ENCODE measurements at regions not wholly inside any gene's neighbourhood (a gene's known extent, or its start where the extent isn't known, plus 50 kb on each side); places are given as distances from the start of the nearest gene placed in this dataset.
"Not testable (repeated sequence)": the region's sequence is repeated elsewhere in the genome, so short reads cannot be mapped to it uniquely, and the experiment has no call there.

DNA sequence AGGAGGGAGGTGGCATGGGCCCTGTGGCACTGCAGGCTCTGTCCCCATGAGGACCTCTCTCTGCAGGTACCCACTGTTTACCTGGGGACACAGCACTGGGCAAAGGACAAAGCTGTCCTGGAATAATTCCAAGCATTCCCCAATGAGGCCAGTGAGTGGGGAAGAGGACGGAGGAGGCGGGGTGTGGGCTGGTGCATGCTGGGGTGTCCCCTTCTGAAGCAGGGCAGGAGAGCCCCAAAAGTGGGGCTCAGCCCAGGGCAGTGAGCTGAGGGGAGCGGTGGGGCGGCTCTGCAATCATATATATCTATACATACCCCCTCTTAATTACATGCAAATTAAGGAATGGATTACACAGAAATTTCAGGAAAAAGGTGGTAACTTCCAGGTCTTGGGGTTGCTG, 315.8 kb downstream of the ADGRD1 start:
- dilution Hi-C loops (cut with MboI; ENCODE audit: extremely low pct_ligation_motif_present, low sequenced_read_pairs): no loop called here
- Histone ChIP-seq H3K4me2 (ENCODE audit: control insufficient read depth, extremely low read depth, insufficient read depth, low read depth, low read length) (no peak overlapping the region), H3K36me3 (ENCODE audit: control insufficient read depth in 2 of 2, extremely low read depth in 1 of 2, insufficient read depth in 2 of 2, low read length in 2 of 2) (no peaks in the 10 kb centered on the region), H3K27ac (ENCODE audit: control insufficient read depth, insufficient read depth, low read length) (no peak overlapping the region), H3K27me3 (ENCODE audit: control insufficient read depth, extremely low read depth, insufficient read depth, low read length) (no peaks in the 10 kb centered on the region), H3K4me3 (ENCODE audit: control insufficient read depth in 2 of 3, extremely low read depth in 1 of 3, insufficient read depth in 2 of 3, low read depth in 1 of 3, low read length in 3 of 3) (no peak overlapping the region), H3K9me1 (ENCODE audit: control insufficient read depth, extremely low read depth, insufficient read depth, low read length) (no peaks in the 10 kb centered on the region), H4K20me1 (ENCODE audit: control insufficient read depth, extremely low read depth, insufficient read depth, low read length) (no peaks in the 10 kb centered on the region), H3K9me3 (ENCODE audit: control insufficient read depth, low read depth, low read length) (peaks cover 3% of the 10 kb centered on the region), H3K4me1 (ENCODE audit: control insufficient read depth, extremely low read depth, insufficient read depth, low read length) (peaks cover 10% of the 10 kb centered on the region), H3K79me2 (ENCODE audit: control insufficient read depth, insufficient read depth, low read length) (no peaks in the 10 kb centered on the region), H2AFZ (ENCODE audit: control insufficient read depth, low read length) (no peak overlapping the region), H3K9ac (ENCODE audit: control insufficient read depth, extremely low read depth, insufficient read depth, low read length) (no peak overlapping the region)
- DNase-seq (ENCODE audit: low read depth, low spot score) (no peak), FAIRE-seq (no peak)
- TF ChIP-seq CTCF (optimal IDR thresholded peaks at IDR 0.05 in 1 of 3, IDR thresholded peaks at IDR 0.05 in 1 of 3, conservative IDR thresholded peaks at IDR 0.05 in 1 of 3; ENCODE audit: extremely low read depth in 1 of 3, insufficient read depth in 2 of 3, low read length in 3 of 3): no peak
- no peak for TF ChIP-seq EZH2 (IDR thresholded peaks at IDR 0.05; ENCODE audit: low read length)

- H3K27ac ChIP-seq (ENCODE audit: control insufficient read depth, insufficient read depth, low read length); H3K27me3 ChIP-seq (ENCODE audit: control insufficient read depth, extremely low read depth, insufficient read depth, low read length); H4K20me1 ChIP-seq (ENCODE audit: control insufficient read depth, extremely low read depth, insufficient read depth, low read length); H3K36me3 ChIP-seq (ENCODE audit: control insufficient read depth in 2 of 2, extremely low read depth in 1 of 2, insufficient read depth in 2 of 2, low read length in 2 of 2); H3K4me3 ChIP-seq (ENCODE audit: control insufficient read depth in 2 of 3, extremely low read depth in 1 of 3, insufficient read depth in 2 of 3, low read depth in 1 of 3, low read length in 3 of 3); H3K9me3 ChIP-seq (ENCODE audit: control insufficient read depth, low read depth, low read length); FAIRE-seq; DNase-seq (ENCODE audit: low read depth, low spot score); H3K9me1 ChIP-seq (ENCODE audit: control insufficient read depth, extremely low read depth, insufficient read depth, low read length); H3K79me2 ChIP-seq (ENCODE audit: control insufficient read depth, insufficient read depth, low read length); H2AFZ ChIP-seq (ENCODE audit: control insufficient read depth, low read length); H3K9ac ChIP-seq (ENCODE audit: control insufficient read depth, extremely low read depth, insufficient read depth, low read length); dilution Hi-C loops (cut with MboI; ENCODE audit: extremely low pct_ligation_motif_present, low sequenced_read_pairs); H3K4me2 ChIP-seq (ENCODE audit: control insufficient read depth, extremely low read depth, insufficient read depth, low read depth, low read length): not testable (repeated sequence)
- H3K4me1 ChIP-seq (ENCODE audit: control insufficient read depth, extremely low read depth, insufficient read depth, low read length): peaks cover 10% of the 10 kb centered on the region
These were observed 316.3 kb downstream of the ADGRD1 start for GRCh38 chr12:131269977-131270376.

DNA sequence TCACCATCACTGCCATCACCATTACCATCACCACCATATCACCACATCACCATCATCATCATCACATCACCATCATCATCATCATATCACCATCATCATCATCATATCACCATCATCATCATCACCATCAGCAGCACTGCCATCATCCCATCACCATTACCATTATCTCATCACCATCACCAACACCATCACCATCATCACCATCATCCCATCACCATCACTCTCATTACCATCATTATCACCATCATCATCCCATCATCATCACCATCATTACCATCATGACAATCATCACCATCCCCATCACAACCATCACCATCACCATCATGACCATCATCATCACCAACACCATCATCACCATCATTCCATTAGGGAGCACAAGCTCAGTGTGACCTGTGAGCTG, 318.0 kb downstream of the ADGRD1 start:
- FAIRE-seq (no peak), DNase-seq (ENCODE audit: low read depth, low spot score) (no peak)
- Histone ChIP-seq H2AFZ (ENCODE audit: control insufficient read depth, low read length) (no peak overlapping the region), H3K9ac (ENCODE audit: control insufficient read depth, extremely low read depth, insufficient read depth, low read length) (no peak overlapping the region), H4K20me1 (ENCODE audit: control insufficient read depth, extremely low read depth, insufficient read depth, low read length) (no peaks in the 10 kb centered on the region), H3K9me3 (ENCODE audit: control insufficient read depth, low read depth, low read length) (peaks cover 3% of the 10 kb centered on the region), H3K4me2 (ENCODE audit: control insufficient read depth, extremely low read depth, insufficient read depth, low read depth, low read length) (no peak overlapping the region), H3K27me3 (ENCODE audit: control insufficient read depth, extremely low read depth, insufficient read depth, low read length) (no peaks in the 10 kb centered on the region), H3K79me2 (ENCODE audit: control insufficient read depth, insufficient read depth, low read length) (no peaks in the 10 kb centered on the region), H3K36me3 (ENCODE audit: control insufficient read depth in 2 of 2, extremely low read depth in 1 of 2, insufficient read depth in 2 of 2, low read length in 2 of 2) (no peaks in the 10 kb centered on the region), H3K9me1 (ENCODE audit: control insufficient read depth, extremely low read depth, insufficient read depth, low read length) (no peaks in the 10 kb centered on the region), H3K4me3 (ENCODE audit: control insufficient read depth in 2 of 3, extremely low read depth in 1 of 3, insufficient read depth in 2 of 3, low read depth in 1 of 3, low read length in 3 of 3) (no peak overlapping the region), H3K27ac (ENCODE audit: control insufficient read depth, insufficient read depth, low read length) (no peak overlapping the region), H3K4me1 (ENCODE audit: control insufficient read depth, extremely low read depth, insufficient read depth, low read length) (peaks cover 10% of the 10 kb centered on the region)
- dilution Hi-C loops (cut with MboI; ENCODE audit: extremely low pct_ligation_motif_present, low sequenced_read_pairs): no loop called here
- TF ChIP-seq CTCF (optimal IDR thresholded peaks at IDR 0.05 in 1 of 3, IDR thresholded peaks at IDR 0.05 in 1 of 3, conservative IDR thresholded peaks at IDR 0.05 in 1 of 3; ENCODE audit: extremely low read depth in 1 of 3, insufficient read depth in 2 of 3, low read length in 3 of 3): no peak
- TF ChIP-seq EZH2 (IDR thresholded peaks at IDR 0.05; ENCODE audit: low read length): no peak

DNA sequence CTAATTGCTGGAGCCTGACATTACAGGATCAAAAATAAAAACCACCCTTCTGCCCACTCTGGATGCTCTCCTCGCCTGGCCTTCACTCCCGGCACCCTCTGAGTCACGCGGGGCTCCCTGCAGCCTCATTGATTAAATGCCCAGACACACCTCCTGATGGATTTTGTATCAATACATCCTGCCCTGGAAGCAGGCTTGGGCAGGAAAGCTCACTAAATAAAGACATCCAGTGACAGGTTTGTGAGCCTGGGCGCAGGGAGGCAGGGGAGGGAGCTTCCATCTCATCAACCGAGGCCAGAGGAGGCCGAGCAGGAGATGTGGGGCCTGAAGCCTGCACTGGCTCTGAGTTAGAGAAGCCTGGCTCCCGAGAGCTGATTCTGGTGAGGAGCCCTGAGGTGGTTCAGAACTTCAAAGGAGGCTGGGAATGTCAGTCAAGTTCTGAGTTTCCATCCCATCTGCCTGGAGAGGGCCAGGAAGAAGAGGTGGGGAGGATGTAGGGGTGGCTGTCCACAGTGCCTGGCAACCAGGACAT, 318.6 kb downstream of the ADGRD1 start:
- H3K79me2 ChIP-seq (ENCODE audit: control insufficient read depth, insufficient read depth, low read length); H4K20me1 ChIP-seq (ENCODE audit: control insufficient read depth, extremely low read depth, insufficient read depth, low read length); H3K4me1 ChIP-seq (ENCODE audit: control insufficient read depth, extremely low read depth, insufficient read depth, low read length); H3K9me1 ChIP-seq (ENCODE audit: control insufficient read depth, extremely low read depth, insufficient read depth, low read length); H3K4me3 ChIP-seq (ENCODE audit: control insufficient read depth in 2 of 3, extremely low read depth in 1 of 3, insufficient read depth in 2 of 3, low read depth in 1 of 3, low read length in 3 of 3); H3K4me2 ChIP-seq (ENCODE audit: control insufficient read depth, extremely low read depth, insufficient read depth, low read depth, low read length); H3K27me3 ChIP-seq (ENCODE audit: control insufficient read depth, extremely low read depth, insufficient read depth, low read length); DNase-seq (ENCODE audit: low read depth, low spot score); H3K36me3 ChIP-seq (ENCODE audit: control insufficient read depth in 2 of 2, extremely low read depth in 1 of 2, insufficient read depth in 2 of 2, low read length in 2 of 2); FAIRE-seq; H3K9me3 ChIP-seq (ENCODE audit: control insufficient read depth, low read depth, low read length); H3K27ac ChIP-seq (ENCODE audit: control insufficient read depth, insufficient read depth, low read length); H3K9ac ChIP-seq (ENCODE audit: control insufficient read depth, extremely low read depth, insufficient read depth, low read length); H2AFZ ChIP-seq (ENCODE audit: control insufficient read depth, low read length); dilution Hi-C loops (cut with MboI; ENCODE audit: extremely low pct_ligation_motif_present, low sequenced_read_pairs): not testable (repeated sequence)

Data from keratinocyte (primary cell).